ENCODE measurements at regions not wholly inside any gene's neighbourhood (a gene's known extent, or its start where the extent isn't known, plus 50 kb on each side); places are given as distances from the start of the nearest gene placed in this dataset.

- H3K4me3 ChIP-seq (ENCODE audit: low read depth, low read length), result no peak overlapping the region
- no peak for DNase-seq (ENCODE audit: low read depth)
- TF ChIP-seq CTCF (conservative IDR thresholded peaks at IDR 0.05; ENCODE audit: low read depth, low read length), result no peak
These were observed 295.4 kb upstream of the CRIM1 start for GRCh38 chr2:36060133-36060532.

DNA sequence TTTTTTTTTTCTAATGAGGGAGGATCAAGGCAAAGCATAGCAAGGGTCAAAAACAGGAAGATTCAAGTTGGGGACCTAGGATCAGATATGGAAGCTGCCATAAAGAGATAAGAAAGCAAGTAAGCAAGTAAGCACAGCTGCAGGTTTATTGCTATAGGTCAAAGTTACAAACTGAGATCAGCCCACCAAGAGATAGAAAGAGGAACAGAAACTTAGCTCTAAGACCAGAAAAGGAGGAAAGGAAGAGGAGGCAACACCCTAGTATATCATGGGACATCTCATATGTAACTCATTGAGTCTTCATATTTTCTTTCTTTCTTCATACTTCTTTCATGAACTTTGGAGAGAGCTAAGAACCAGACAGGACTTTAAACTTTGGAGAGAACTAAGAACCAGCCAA is 295.9 kb upstream of the CRIM1 start:
- TF ChIP-seq CTCF (conservative IDR thresholded peaks at IDR 0.05; ENCODE audit: low read depth, low read length), result no peak
- no peak for DNase-seq (ENCODE audit: low read depth)
- no peak overlapping the region for H3K4me3 ChIP-seq (ENCODE audit: low read depth, low read length)

DNA sequence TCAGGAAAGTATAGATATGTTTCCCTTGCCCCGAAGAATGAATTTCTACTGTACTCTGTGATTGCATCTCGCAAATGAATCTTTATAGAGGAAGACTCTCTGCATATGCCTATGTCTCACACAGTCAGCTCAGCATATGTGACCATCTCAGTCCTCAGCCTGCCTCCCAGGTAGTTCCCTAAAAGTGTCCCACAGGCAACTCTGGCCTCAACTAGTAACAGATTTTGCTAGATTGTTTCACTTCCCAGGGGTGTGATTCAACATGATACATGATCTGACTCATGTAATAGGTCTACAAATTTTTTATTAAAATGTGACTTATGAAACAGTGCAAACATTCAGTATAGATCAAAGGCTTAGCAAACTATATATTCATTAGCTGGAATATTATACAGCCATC is 296.6 kb upstream of the CRIM1 start:
- no peak for TF ChIP-seq CTCF (conservative IDR thresholded peaks at IDR 0.05; ENCODE audit: low read depth, low read length)
- DNase-seq (ENCODE audit: low read depth), result no peak
- no peak overlapping the region for H3K4me3 ChIP-seq (ENCODE audit: low read depth, low read length)

GRCh38 chr2:36058076-36058475 is 297.5 kb upstream of the CRIM1 start:
- no peak for TF ChIP-seq CTCF (conservative IDR thresholded peaks at IDR 0.05; ENCODE audit: low read depth, low read length)
- DNase-seq (ENCODE audit: low read depth), result no peak
- H3K4me3 ChIP-seq (ENCODE audit: low read depth, low read length), result no peak overlapping the region

DNA sequence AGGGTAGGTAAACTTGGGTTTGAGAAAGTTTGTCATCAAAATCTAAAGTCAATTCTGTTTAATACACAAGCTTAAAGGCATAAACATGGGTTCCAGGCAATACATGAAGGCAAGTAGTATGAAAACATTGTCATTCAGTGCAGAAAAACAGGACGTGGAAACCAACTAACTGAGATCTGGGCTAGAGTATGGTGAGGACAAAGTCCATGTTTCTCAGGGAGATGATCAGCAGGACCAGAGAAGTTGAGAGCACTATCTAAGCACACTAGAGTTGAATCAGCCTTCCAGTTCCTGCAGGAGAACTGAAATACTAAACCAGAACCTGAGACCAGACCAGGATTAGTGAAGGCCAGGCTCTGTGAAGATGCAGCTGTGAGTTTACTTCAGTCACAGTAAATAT is 302.8 kb upstream of the CRIM1 start:
- DNase-seq (ENCODE audit: low read depth), result no peak
- H3K4me3 ChIP-seq (ENCODE audit: low read depth, low read length), result no peak overlapping the region
- TF ChIP-seq CTCF (conservative IDR thresholded peaks at IDR 0.05; ENCODE audit: low read depth, low read length), result no peak

GRCh38 chr2:36044411-36044810 is 311.2 kb upstream of the CRIM1 start:
- H3K4me3 ChIP-seq (ENCODE audit: low read depth, low read length), result no peak overlapping the region
- TF ChIP-seq CTCF (conservative IDR thresholded peaks at IDR 0.05; ENCODE audit: low read depth, low read length), result no peak
- no peak for DNase-seq (ENCODE audit: low read depth)

GRCh38 chr2:36035137-36035536 is 320.4 kb upstream of the CRIM1 start:
- no peak overlapping the region for H3K4me3 ChIP-seq (ENCODE audit: low read depth, low read length)
- no peak for DNase-seq (ENCODE audit: low read depth)
- TF ChIP-seq CTCF (conservative IDR thresholded peaks at IDR 0.05; ENCODE audit: low read depth, low read length), result no peak
